ENCODE measurements at regions not wholly inside any gene's neighbourhood (a gene's known extent, or its start where the extent isn't known, plus 50 kb on each side); places are given as distances from the start of the nearest gene placed in this dataset.
A peak's percentile ranks its signal among the peaks of the same experiment; 100 is the strongest.

- H3K4me1 ChIP-seq, result no peaks in the 10 kb centered on the region
- H3K9me3 ChIP-seq, result no peaks in the 10 kb centered on the region
- 94 to 96% methylated on average over 4 of the region's 4 CpGs for WGBS, 2 donors
- H3K27me3 ChIP-seq, result no peaks in the 10 kb centered on the region
- H3K36me3 ChIP-seq, result no peaks in the 10 kb centered on the region
- no peak overlapping the region for H3K4me3 ChIP-seq
- intact Hi-C loops (cut with DNase I), result no loop called here
- TF ChIP-seq EP300 (IDR thresholded peaks at IDR 0.05) (no peak), POLR2AphosphoS5 (IDR thresholded peaks at IDR 0.05) (no peak), CTCF (IDR thresholded peaks at IDR 0.05) (no peak), POLR2A (IDR thresholded peaks at IDR 0.05) (no peak)
- H3K27ac ChIP-seq, result no peak overlapping the region
- no peak for DNase-seq
Measured at GRCh38 chr20:57901526-57901925, 191.7 kb upstream of the PMEPA1 start.

- H3K27ac ChIP-seq, result no peak overlapping the region
- H3K4me3 ChIP-seq, result no peak overlapping the region
- H3K27me3 ChIP-seq, result no peaks in the 10 kb centered on the region
- peak; percentile 37 for DNase-seq
- TF ChIP-seq CTCF (IDR thresholded peaks at IDR 0.05) (no peak), POLR2A (IDR thresholded peaks at IDR 0.05) (no peak), POLR2AphosphoS5 (IDR thresholded peaks at IDR 0.05) (no peak), EP300 (IDR thresholded peaks at IDR 0.05) (no peak)
- H3K4me1 ChIP-seq, result no peaks in the 10 kb centered on the region
- intact Hi-C loops (cut with DNase I), result no loop called here
- no peaks in the 10 kb centered on the region for H3K36me3 ChIP-seq
- WGBS, 2 donors, result 73 to 75% methylated on average over 9 of the region's 9 CpGs
- no peaks in the 10 kb centered on the region for H3K9me3 ChIP-seq
Measured at GRCh38 chr20:57900226-57900905, 190.6 kb upstream of the PMEPA1 start.

GRCh38 chr20:57899554-57899953, 189.7 kb upstream of the PMEPA1 start:
- intact Hi-C loops (cut with DNase I), result no loop called here
- no peaks in the 10 kb centered on the region for H3K27me3 ChIP-seq
- H3K36me3 ChIP-seq, result no peaks in the 10 kb centered on the region
- H3K4me1 ChIP-seq, result no peaks in the 10 kb centered on the region
- H3K27ac ChIP-seq, result no peak overlapping the region
- DNase-seq, result peak; percentile 38
- H3K9me3 ChIP-seq, result no peaks in the 10 kb centered on the region
- no peak overlapping the region for H3K4me3 ChIP-seq
- TF ChIP-seq CTCF (IDR thresholded peaks at IDR 0.05) (no peak), POLR2AphosphoS5 (IDR thresholded peaks at IDR 0.05) (no peak), POLR2A (IDR thresholded peaks at IDR 0.05) (no peak), EP300 (IDR thresholded peaks at IDR 0.05) (no peak)
- WGBS, 2 donors, result 80 to 86% methylated on average over 7 of the region's 7 CpGs

GRCh38 chr20:57898332-57898731, 188.5 kb upstream of the PMEPA1 start:
- no peaks in the 10 kb centered on the region for H3K36me3 ChIP-seq
- no peaks in the 10 kb centered on the region for H3K4me1 ChIP-seq
- no peak overlapping the region for H3K4me3 ChIP-seq
- DNase-seq, result peak; percentile 22
- no peaks in the 10 kb centered on the region for H3K27me3 ChIP-seq
- 89 to 94% methylated on average over 4 of the region's 4 CpGs for WGBS, 2 donors
- no peak overlapping the region for H3K27ac ChIP-seq
- TF ChIP-seq POLR2AphosphoS5 (IDR thresholded peaks at IDR 0.05) (no peak), POLR2A (IDR thresholded peaks at IDR 0.05) (no peak), EP300 (IDR thresholded peaks at IDR 0.05) (no peak), CTCF (IDR thresholded peaks at IDR 0.05) (no peak)
- intact Hi-C loops (cut with DNase I), result no loop called here
- no peaks in the 10 kb centered on the region for H3K9me3 ChIP-seq

- Histone ChIP-seq H3K9me3 (no peaks in the 10 kb centered on the region), H3K27me3 (no peaks in the 10 kb centered on the region), H3K36me3 (no peaks in the 10 kb centered on the region), H3K4me1 (no peaks in the 10 kb centered on the region), H3K27ac (no peak overlapping the region), H3K4me3 (no peak overlapping the region)
- intact Hi-C loops (cut with DNase I), result no loop called here
- WGBS, 2 donors, result 85 to 87% methylated on average over 4 of the region's 4 CpGs
- TF ChIP-seq POLR2A (IDR thresholded peaks at IDR 0.05) (no peak), CTCF (IDR thresholded peaks at IDR 0.05) (no peak), EP300 (IDR thresholded peaks at IDR 0.05) (no peak), POLR2AphosphoS5 (IDR thresholded peaks at IDR 0.05) (no peak)
- peak; percentile 52 for DNase-seq
Measured at GRCh38 chr20:57897891-57898290, 188.1 kb upstream of the PMEPA1 start.
